IMR-90 (cell line): ENCODE measurements at regions not wholly inside any gene's neighbourhood (a gene's known extent, or its start where the extent isn't known, plus 50 kb on each side); places are given as distances from the start of the nearest gene placed in this dataset.
"Not testable (repeated sequence)": the region's sequence is repeated elsewhere in the genome, so short reads cannot be mapped to it uniquely, and the experiment has no call there.

Experiments
- BHLHE40 ChIP-seq: fragments of 150-350 bp; IDR thresholded peaks from 2 replicates; pipeline ENCODE4 v1.6.1; 2016; ENCODE audit warnings: mild to moderate bottlenecking, low read depth, low read length
- CHD1 ChIP-seq: IDR thresholded peaks from 2 replicates; pipeline ENCODE4 v1.6.1; 2012; ENCODE audit warnings: low read depth, low read length, improper control_type of control experiment
- CTCF ChIP-seq: conservative IDR thresholded peaks from 2 replicates; pipeline ENCODE4 v1.5.1; 2012; ENCODE audit warnings: mild to moderate bottlenecking, low read depth, low read length, improper control_type of control experiment
- ELK1 ChIP-seq: fragments of 150-350 bp; IDR thresholded peaks from 2 replicates; pipeline ENCODE4 v1.6.1; 2016; ENCODE audit warnings: low read depth, mild to moderate bottlenecking, low read length, moderate library complexity, borderline replicate concordance
- FOS ChIP-seq: fragments of 150-350 bp; IDR thresholded peaks from 2 replicates; pipeline ENCODE4 v1.6.1; 2016; ENCODE audit warnings: low read depth, low read length
- MAFK ChIP-seq: IDR thresholded peaks from 2 replicates; pipeline ENCODE4 v1.6.1; 2012; ENCODE audit warnings: low read depth, low read length, improper control_type of control experiment
- MAZ ChIP-seq: IDR thresholded peaks from 2 replicates; pipeline ENCODE4 v1.6.1; 2012; ENCODE audit warnings: low read depth, mild to moderate bottlenecking, low read length, improper control_type of control experiment, moderate library complexity, borderline replicate concordance
- MXI1 ChIP-seq: IDR thresholded peaks from 2 replicates; pipeline ENCODE4 v1.6.1; 2012; ENCODE audit warnings: low read depth, mild to moderate bottlenecking, low read length, moderate library complexity, borderline replicate concordance
- POLR2A ChIP-seq: IDR thresholded peaks from 2 replicates; pipeline ENCODE4 v1.6.1; 2012; ENCODE audit warnings: mild to moderate bottlenecking, low read depth, low read length
- RAD21 ChIP-seq: IDR thresholded peaks from 2 replicates; pipeline ENCODE4 v1.6.1; 2012; ENCODE audit warnings: low read length, improper control_type of control experiment
- RCOR1 ChIP-seq: IDR thresholded peaks from 2 replicates; pipeline ENCODE4 v1.6.1; 2012; ENCODE audit warnings: mild to moderate bottlenecking, low read length, improper control_type of control experiment; ENCODE audit not compliant: insufficient replicate concordance
- RFX5 ChIP-seq: IDR thresholded peaks from 2 replicates; pipeline ENCODE4 v1.8.0; 2012; ENCODE audit warnings: low read depth, mild to moderate bottlenecking, low read length, moderate library complexity
- SMC3 ChIP-seq: fragments of 150-350 bp; IDR thresholded peaks from 2 replicates; pipeline ENCODE4 v1.6.1; 2016; ENCODE audit warnings: low read depth, mild to moderate bottlenecking, antibody characterized with exemption, low read length, moderate library complexity
- USF2 ChIP-seq: fragments of 150-350 bp; IDR thresholded peaks from 2 replicates; pipeline ENCODE4 v1.6.1; 2017; ENCODE audit warnings: mild to moderate bottlenecking, antibody characterized with exemption, low read length, low read depth

GRCh38 chr13:24989959-24990358 is 106.0 kb upstream of the PABPC3 start:
- TF ChIP-seq CTCF, SMC3, POLR2A, MAZ, BHLHE40, MAFK, RFX5, MXI1, CHD1, RAD21, ELK1, USF2, FOS, RCOR1: not testable (repeated sequence)
